Middle frontal gyrus (tissue), 1 donor: ENCODE measurements at regions not wholly inside any gene's neighbourhood (a gene's known extent, or its start where the extent isn't known, plus 50 kb on each side); places are given as distances from the start of the nearest gene placed in this dataset.

ENCODE experiments used
- DNase-seq: peaks from one replicate; pipeline ENCODE4 v3.0.0-alpha.2; 2015; ENCODE audit warnings: low spot score; ENCODE audit errors: extremely low spot score

DNA sequence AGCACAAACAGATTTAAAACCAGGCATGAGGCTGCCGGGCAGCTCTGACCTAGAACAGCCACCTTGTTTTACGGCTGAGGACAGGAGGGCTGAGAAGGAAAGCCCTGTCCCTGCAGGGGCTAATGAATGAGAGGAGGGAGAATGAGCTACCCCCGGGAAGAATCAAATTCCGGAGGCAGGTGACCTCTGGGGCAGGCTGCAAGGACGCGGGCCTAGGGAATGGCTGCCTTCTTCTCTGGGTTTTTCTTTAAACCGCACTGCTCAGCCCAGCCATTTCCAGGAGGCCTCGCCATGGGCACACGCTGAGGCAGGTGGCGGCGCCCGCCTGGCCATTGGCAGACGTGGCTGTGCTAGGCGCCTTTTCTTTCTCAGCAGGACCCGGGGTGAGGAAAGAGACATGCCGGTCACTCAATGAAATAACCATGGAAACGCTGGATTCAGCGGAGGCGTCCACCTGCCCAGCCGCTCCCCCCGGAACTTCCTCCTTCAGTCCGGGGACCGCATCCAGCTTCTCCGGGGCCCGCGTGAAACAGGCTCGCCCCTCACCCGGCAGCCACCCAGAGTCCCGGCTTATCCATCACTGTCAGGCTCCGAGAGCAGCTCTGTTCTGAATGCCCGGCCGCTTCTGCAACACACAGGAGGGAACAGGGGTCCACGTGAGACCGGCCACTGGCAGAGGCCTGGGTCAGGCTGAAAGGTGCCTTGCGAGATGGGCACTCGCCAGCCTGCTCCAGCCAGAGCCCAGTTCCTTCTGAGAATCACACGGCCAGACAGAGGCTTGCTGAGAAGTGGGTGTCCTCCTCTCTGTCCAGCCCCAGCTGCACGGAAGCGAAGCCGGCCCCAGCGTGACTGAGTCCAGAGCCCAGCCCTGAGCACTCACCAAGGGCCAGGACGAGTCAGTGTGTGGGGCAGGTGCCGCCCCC is 82.1 kb downstream of the PDGFA start:
- no peak for DNase-seq

DNA sequence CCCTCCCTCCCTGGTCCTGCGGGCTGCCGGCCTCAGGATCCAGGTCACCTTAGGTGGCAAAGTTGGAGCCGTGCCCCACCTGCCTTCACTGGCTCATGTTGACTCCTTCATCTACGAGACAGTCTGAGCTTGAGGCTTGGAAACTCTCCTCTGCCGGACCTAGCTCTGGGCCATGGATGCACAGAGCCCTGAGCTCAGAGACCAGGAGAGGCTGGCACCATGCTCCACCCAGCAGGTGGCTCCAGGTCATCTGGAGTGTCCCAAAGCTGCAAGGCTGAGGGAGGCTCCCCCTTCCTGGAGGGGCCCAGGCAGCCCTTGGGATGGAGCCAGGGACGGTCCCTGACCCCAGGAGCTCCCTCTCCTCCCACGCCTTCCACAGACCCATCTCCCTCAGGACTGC is 81.3 kb downstream of the PDGFA start:
- DNase-seq = no peak

DNA sequence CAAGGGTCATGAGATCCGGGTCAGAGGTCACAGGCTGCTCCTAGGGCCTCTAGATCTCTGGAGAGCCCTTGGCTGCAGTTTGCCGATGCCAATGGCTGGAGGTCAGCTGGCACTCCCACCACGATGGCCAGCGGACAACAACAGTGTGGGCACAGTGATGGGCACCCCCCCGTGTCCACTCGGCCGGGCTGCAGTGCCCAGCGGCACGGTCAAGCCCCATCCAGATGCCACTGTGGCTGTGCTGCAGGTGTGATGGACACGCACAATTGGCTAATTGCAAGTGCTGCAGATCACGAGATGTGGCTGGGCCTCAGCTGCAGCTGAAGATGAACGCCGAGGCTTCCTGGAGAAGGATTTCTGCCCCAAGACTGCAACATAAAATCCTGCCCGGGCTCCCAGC is 80.7 kb downstream of the PDGFA start:
- no peak for DNase-seq

DNA sequence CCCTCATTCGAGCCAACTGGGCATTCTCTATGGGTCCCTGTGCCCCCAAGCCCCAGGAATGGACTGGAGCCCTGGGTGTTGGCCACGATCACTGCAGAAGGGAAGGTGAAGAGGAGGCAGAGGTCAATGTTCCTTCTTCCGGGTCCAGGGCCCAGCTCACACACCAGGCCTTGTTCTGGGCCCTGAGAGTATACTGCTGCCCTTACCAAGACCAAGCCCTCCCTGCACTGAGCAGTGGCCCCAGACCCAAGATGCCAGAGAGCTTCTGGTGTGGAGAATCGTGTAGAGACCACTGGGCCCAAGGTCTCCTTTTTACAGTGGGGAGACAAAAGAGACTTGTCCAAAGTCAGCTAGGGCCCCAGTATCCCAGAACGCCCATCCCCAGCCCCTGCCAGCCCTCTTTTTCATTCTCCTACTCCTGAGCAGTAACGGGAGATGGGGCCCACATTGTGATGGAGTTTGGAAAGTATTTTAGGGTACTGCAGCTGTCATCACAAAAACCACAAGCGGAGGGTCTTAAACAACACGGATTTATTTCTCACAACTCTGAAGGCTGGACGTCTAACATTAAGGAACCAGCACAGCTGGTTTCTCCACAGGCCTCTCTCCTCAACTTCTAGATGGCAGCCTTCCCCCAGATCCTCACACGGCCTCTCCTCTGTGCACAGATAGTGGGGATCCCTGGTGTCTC is 79.4 kb downstream of the PDGFA start:
- DNase-seq = no peak

DNA sequence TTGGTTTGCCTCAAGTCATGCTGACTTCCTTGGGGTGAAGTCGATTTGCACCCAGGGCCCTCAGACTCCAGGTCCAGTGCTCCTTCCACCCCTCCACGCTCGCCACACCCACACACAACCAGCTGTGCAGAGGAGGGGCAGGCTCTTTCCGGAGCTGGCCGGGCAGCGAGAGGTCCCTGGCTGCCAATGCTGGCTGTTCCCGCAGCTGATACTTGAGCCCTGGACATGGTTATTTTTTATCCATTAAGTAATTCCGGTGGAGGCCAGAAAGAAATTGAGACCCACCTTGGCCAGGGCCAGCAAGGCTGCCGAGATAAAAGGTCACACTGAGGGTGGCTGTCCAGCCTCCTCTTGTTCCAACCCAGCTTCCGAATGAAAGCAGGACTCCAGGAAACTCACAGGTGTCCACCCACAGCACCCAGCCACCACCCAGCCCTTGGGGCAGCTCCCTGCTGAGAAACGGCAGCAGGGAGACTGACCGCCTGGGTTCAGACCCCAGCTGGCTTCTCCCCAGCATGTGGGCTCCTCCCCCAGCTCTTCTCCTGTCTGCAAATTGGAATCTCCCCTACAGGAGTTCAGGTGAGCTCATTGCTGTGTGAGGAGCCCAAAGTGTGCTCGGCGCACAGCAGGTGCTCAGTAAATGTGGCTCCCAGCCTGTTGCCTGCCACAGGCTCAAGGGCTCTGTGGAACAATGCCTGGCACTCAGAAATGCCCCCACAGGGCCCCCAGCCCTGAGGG is 77.8 kb downstream of the PDGFA start:
- DNase-seq = no peak

DNA sequence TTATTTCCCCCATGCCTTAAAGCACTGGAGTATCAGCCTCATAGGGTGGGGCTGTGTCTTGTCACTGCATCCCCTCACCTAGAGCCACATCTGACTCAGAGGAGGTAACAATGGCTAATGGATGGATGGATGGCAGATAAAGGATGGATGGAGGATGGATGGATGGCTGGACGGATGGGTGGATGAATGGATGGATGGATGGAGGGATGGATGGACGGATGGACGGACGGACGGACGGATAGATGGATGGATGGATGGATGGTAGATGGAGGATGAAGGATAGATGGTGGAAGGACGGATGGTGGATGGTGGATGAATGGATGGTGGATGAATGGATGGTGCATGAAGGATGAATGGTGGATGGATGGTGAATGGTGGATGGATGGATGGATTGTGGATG is 77.2 kb downstream of the PDGFA start:
- DNase-seq = no peak

DNA sequence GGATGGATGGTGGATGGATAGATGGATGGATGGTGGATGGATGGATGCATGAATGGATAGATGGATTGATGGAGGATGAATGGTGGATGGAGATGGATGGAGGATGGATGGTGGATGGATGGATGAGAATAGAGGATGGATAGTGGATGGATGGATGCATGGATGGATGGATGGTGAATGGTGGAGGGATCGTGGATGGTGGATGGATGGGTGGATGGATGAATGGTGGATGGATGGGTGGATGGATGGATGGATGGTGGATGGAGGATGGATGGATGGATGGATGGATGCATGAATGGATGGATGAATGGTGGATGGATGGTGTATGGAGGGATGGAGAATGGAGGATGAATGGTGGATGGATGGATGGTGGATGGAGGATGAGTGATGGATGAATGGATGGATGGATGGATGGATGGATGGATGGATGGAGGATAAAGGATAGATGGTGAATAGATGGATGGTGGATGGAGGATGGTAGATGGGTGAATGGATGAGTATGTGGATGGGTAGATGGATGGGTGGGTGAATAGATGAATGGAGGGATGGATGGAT is 76.3 kb downstream of the PDGFA start:
- DNase-seq = no peak

DNA sequence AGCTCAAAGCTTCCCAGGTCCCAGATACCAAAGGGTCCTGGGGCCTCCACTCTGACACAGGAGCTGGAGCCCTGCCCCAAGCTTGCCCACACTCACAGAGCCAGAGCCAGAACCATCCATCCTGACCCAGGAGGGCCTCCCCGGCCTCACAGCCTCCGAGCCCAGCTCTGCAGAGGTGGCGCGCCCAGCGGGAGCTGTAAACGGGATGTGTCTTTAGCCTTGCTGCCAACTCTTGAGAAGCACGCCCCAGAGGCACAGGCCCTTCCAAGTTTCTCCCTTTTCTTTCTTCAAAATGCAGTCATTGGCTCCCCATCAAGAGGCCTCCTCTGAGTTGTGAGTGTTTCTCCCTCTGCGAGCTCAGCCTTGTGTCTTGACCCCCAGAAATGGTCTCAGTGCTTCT is 75.0 kb downstream of the PDGFA start:
- no peak for DNase-seq

DNA sequence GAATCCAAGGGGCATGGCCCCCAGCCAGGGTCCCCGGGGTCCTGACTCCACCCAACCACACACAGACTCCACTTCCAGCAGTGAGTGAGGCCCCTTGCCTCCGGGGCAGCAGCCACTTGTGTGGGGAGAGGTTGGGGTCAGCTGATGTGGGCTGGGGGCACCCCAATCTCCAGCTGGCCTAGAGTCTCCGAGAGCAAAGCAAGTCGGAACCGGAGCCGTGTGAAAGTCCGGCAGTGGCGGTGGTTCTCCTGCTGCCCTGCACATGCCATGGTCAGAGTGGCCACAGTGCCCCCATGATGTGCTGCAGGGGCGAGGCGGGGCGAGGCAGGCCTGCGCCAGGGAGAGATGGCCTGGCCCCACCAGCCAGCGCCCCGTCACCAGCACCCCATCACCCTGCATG is 74.6 kb downstream of the PDGFA start:
- no peak for DNase-seq

DNA sequence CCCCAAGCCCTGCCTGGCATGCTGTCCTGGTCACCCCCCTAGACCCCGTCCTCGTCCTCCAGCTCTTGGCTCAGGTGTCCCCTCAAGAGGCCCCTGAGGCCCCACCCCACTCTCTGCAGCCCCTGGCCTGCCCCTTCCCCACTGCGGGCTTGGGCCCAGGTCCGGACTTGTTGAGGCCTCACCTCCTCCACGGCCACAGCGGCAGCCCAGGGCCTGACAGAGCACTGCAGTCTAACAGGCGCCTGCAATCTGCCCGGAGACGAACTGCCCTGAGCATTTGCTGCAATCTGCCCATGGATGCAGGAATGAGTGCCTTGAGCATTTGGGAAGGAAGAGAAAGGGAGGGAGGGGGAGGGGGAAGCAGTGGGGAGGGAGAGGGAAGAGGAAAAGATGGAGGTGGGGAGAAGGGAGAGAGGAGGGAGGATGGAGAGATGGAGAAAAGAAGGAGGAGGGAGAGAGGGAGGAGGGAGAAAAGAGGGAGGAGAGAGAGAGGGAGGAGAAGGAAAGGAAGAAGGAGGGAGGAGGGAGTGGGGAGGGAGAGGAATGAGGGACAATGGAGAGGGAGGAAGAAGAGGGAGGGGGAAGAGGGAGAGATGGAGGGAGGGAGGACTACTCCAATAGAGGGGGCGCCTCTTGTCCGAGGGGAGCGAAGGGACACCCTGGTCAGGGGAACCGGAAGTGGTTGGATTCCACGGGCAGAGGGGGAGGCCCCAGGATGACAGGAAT is 73.9 kb downstream of the PDGFA start:
- DNase-seq = no peak

DNA sequence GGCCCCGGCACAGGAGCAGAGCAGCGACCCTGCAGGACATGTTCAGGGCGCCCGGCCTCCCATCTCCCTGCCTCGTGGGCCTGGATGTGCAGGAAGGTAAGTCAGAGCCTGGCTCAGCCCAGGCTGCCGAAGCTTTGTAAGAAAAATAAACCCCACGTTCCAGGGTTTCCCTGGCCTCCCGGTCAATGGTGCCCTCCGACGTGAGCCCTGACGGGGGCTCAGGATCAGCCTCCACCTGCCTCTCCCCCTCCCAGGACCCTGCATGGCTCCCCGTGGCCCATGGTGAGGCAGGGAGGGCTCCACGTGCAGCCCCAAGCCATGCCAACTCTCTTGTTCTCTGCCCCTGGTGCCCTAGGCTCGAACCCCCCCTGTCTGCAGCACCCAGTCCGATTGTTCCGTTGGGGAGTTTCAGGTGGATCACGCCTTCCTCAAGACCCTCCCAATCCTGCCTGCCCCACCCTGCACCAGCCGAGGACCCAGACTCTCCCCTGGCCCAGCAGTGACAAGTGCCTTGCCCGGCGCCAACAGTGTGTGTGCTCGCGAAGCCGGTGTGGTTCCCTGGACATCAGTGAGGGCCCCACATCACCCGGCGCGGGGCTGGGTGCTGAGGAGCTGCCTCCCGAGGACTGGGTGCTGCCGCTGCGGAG is 73.2 kb downstream of the PDGFA start:
- no peak for DNase-seq
